ENCODE measurements at regions not wholly inside any gene's neighbourhood (a gene's known extent, or its start where the extent isn't known, plus 50 kb on each side); places are given as distances from the start of the nearest gene placed in this dataset.

DNA sequence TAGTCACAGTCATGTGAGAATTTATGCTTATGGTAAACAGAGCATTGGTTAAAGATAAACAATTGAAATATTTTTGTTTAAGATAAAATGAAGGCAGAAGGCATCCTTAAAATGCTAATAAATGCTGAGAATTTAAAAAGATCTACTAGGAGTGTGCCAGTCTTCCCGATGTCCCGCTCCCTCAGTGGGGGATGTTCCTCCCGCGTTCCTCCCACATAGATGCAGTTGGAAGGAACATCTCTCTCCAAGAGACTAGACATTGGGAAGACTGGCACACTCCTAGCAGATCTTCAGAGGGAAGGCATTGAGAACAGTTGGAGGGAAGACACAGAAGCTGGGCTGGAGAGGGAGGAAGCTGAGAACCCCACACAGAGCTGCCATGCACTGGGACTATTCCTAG lies 203.3 kb downstream of the EDN1 start:
- H3K27ac Mint-ChIP-seq: no peak overlapping the region
- no peak overlapping the region for H3K4me3 ChIP-seq (ENCODE audit: low read length)
- no peak overlapping the region for H3K27ac ChIP-seq (ENCODE audit: low read depth, low read length)
- no peaks in the 10 kb centered on the region for H3K9me3 ChIP-seq (ENCODE audit: control insufficient read depth, low read length)
- H3K36me3 ChIP-seq (ENCODE audit: control insufficient read depth, insufficient read depth, low read length): no peaks in the 10 kb centered on the region
- H3K36me3 Mint-ChIP-seq (ENCODE audit: low read depth): no peaks in the 10 kb centered on the region
- peaks cover 6% of the 10 kb centered on the region for H3K27me3 ChIP-seq (ENCODE audit: control insufficient read depth, insufficient read depth, low read length, poor library complexity, severe bottlenecking)
- TF ChIP-seq, protein P1, sequence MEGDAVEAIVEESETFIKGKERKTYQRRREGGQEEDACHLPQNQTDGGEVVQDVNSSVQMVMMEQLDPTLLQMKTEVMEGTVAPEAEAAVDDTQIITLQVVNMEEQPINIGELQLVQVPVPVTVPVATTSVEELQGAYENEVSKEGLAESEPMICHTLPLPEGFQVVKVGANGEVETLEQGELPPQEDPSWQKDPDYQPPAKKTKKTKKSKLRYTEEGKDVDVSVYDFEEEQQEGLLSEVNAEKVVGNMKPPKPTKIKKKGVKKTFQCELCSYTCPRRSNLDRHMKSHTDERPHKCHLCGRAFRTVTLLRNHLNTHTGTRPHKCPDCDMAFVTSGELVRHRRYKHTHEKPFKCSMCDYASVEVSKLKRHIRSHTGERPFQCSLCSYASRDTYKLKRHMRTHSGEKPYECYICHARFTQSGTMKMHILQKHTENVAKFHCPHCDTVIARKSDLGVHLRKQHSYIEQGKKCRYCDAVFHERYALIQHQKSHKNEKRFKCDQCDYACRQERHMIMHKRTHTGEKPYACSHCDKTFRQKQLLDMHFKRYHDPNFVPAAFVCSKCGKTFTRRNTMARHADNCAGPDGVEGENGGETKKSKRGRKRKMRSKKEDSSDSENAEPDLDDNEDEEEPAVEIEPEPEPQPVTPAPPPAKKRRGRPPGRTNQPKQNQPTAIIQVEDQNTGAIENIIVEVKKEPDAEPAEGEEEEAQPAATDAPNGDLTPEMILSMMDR (conservative IDR thresholded peaks at IDR 0.05): no peak
- H3K4me1 Mint-ChIP-seq: no peaks in the 10 kb centered on the region
- 96 to 100% methylated on average over 2 to 4 of the region's 4 CpGs for WGBS, 2 experiments (ENCODE audit: insufficient coverage in 1 of 2, insufficient read length in 1 of 2)
- no peak for DNase-seq
- H3K27me3 Mint-ChIP-seq (ENCODE audit: insufficient read depth): peaks cover 38% of the 10 kb centered on the region
- no peaks in the 10 kb centered on the region for H3K9me3 Mint-ChIP-seq
- H3K9ac ChIP-seq (ENCODE audit: extremely low read depth, low read length, poor library complexity, severe bottlenecking): no peak overlapping the region
- no peaks in the 10 kb centered on the region for H3K4me1 ChIP-seq (ENCODE audit: control insufficient read depth, insufficient read depth, low read length)
- H3K4me3 Mint-ChIP-seq: no peak overlapping the region

DNA sequence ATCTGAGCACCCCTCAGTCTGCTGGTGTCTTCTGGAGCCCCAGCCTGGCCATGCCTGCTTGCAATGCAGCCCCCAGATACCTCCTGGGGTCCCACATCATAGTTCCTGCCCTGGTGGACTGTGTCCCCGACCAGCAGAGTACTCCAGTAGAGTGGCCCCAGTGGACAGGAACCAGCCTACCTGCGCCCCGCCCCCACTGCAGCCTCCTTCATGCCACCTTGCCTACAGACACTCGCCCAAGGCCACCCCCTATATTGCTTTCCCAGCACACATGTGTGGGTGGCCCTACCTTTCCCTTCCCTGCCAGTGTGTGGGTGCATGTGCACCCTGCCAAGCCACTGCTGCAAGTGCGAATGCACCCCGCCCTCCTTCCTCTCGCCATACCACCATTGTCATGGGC lies 204.0 kb downstream of the EDN1 start:
- Mint-ChIP-seq H3K27ac (no peak overlapping the region), H3K9me3 (peaks cover 4% of the 10 kb centered on the region), H3K4me1 (no peaks in the 10 kb centered on the region), H3K4me3 (no peak overlapping the region), H3K27me3 (ENCODE audit: insufficient read depth) (peaks cover 40% of the 10 kb centered on the region), H3K36me3 (ENCODE audit: low read depth) (no peaks in the 10 kb centered on the region)
- TF ChIP-seq, protein P1 (conservative IDR thresholded peaks at IDR 0.05): no peak
- Histone ChIP-seq H3K9ac (ENCODE audit: extremely low read depth, low read length, poor library complexity, severe bottlenecking) (no peak overlapping the region), H3K36me3 (ENCODE audit: control insufficient read depth, insufficient read depth, low read length) (no peaks in the 10 kb centered on the region), H3K9me3 (ENCODE audit: control insufficient read depth, low read length) (no peaks in the 10 kb centered on the region), H3K4me3 (ENCODE audit: low read length) (no peak overlapping the region), H3K27me3 (ENCODE audit: control insufficient read depth, insufficient read depth, low read length, poor library complexity, severe bottlenecking) (peaks cover 8% of the 10 kb centered on the region), H3K27ac (ENCODE audit: low read depth, low read length) (no peak overlapping the region), H3K4me1 (ENCODE audit: control insufficient read depth, insufficient read depth, low read length) (no peaks in the 10 kb centered on the region)
- DNase-seq: no peak
- 93 to 98% methylated on average over 6 to 7 of the region's 7 CpGs for WGBS, 2 experiments (ENCODE audit: insufficient coverage in 1 of 2, insufficient read length in 1 of 2)

DNA sequence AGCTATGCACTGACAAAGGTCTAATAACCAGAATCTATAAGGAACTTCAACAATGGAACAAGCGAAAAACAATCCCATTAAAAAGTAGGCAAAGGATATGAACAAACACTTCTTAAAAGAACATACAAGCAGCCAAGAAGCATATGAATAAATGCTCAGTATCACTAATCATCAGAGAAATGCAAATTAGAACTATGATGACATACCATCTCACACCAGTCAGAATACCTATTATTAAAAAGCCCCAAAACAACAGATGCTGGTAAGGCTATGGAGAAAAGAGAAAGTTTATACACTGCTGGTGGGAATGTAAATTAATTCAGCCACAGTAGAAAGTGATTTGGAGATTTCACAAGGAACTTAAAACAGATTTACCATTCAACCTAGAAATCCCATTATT lies 211.8 kb downstream of the EDN1 start:
- no peak for DNase-seq
- Histone ChIP-seq H3K27me3 (ENCODE audit: control insufficient read depth, insufficient read depth, low read length, poor library complexity, severe bottlenecking) (peaks cover 62% of the 10 kb centered on the region), H3K36me3 (ENCODE audit: control insufficient read depth, insufficient read depth, low read length) (no peaks in the 10 kb centered on the region), H3K27ac (ENCODE audit: low read depth, low read length) (no peak overlapping the region), H3K4me3 (ENCODE audit: low read length) (no peak overlapping the region), H3K9me3 (ENCODE audit: control insufficient read depth, low read length) (no peaks in the 10 kb centered on the region), H3K4me1 (ENCODE audit: control insufficient read depth, insufficient read depth, low read length) (no peaks in the 10 kb centered on the region), H3K9ac (ENCODE audit: extremely low read depth, low read length, poor library complexity, severe bottlenecking) (no peak overlapping the region)
- Mint-ChIP-seq H3K4me1 (no peaks in the 10 kb centered on the region), H3K9me3 (peaks cover 7% of the 10 kb centered on the region), H3K27me3 (ENCODE audit: insufficient read depth) (peaks cover 78% of the 10 kb centered on the region), H3K27ac (no peak overlapping the region), H3K4me3 (no peak overlapping the region), H3K36me3 (ENCODE audit: low read depth) (no peaks in the 10 kb centered on the region)
- TF ChIP-seq, protein P1 (conservative IDR thresholded peaks at IDR 0.05): no peak
- 89% methylated on average over 1 of the region's 1 CpG; no CpG with 5 or more reads in 1 of the 2 experiments for WGBS, 2 experiments (ENCODE audit: insufficient coverage in 1 of 2, insufficient read length in 1 of 2)
